Choroid plexus epithelial cell (primary cell): ENCODE measurements at regions not wholly inside any gene's neighbourhood (a gene's known extent, or its start where the extent isn't known, plus 50 kb on each side); places are given as distances from the start of the nearest gene placed in this dataset.

Source experiments
- DNase-seq: peaks from one replicate; pipeline ENCODE4 v3.0.0-alpha.2; 2010; ENCODE audit warnings: low read depth
- H3K4me3 ChIP-seq: 2 replicates; pipeline ENCODE4 v1.5.1; 2011; ENCODE audit warnings: low read depth, mild to moderate bottlenecking, control low read depth, low read length, moderate library complexity
- TF ChIP-seq, protein P1 (sequence below): conservative IDR thresholded peaks from 2 replicates; pipeline ENCODE4 v1.5.1; 2011; ENCODE audit warnings: low read depth, mild to moderate bottlenecking, control low read depth, inconsistent platforms, low read length, moderate library complexity

DNA sequence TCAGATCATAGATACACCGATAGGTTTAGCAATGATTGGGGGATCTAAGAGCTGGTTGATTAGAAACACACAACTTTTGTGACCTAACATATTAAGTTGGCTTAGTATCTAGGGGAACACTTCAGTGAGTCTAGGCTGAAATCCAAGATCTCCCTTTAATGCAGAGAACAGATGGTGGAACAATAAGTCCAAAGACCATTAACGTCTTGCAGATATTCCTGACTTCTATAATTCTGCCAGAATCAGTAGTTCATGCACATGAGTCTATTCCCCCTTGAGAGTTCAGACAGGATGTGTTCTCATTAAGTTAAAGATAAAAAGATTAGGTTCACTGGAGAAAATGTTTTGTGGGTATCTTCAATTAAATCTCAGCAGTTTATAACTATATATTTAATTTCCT, 506.5 kb downstream of the TSN start:
- TF ChIP-seq, protein P1, sequence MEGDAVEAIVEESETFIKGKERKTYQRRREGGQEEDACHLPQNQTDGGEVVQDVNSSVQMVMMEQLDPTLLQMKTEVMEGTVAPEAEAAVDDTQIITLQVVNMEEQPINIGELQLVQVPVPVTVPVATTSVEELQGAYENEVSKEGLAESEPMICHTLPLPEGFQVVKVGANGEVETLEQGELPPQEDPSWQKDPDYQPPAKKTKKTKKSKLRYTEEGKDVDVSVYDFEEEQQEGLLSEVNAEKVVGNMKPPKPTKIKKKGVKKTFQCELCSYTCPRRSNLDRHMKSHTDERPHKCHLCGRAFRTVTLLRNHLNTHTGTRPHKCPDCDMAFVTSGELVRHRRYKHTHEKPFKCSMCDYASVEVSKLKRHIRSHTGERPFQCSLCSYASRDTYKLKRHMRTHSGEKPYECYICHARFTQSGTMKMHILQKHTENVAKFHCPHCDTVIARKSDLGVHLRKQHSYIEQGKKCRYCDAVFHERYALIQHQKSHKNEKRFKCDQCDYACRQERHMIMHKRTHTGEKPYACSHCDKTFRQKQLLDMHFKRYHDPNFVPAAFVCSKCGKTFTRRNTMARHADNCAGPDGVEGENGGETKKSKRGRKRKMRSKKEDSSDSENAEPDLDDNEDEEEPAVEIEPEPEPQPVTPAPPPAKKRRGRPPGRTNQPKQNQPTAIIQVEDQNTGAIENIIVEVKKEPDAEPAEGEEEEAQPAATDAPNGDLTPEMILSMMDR, result no peak
- no peak overlapping the region for H3K4me3 ChIP-seq
- no peak for DNase-seq

DNA sequence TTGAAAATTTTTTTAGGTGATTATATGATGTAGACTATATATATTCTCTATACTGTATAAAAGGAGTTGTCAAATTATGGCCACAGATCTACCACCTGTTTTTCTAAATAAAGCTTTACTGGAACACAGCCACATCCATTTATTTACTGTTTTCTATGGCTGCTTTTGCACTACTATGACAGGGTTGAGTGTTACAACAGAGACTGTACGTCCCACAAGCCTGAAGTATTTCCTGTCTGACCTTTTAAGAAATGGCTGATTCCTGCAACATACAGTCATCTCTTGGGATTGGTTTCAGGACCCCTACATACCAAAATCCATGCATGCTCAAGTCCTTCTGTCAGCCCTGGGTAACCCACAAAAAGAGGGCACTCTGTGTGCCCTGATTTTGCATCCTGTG, 508.3 kb downstream of the TSN start:
- TF ChIP-seq, protein P1, result no peak
- no peak overlapping the region for H3K4me3 ChIP-seq
- no peak for DNase-seq

DNA sequence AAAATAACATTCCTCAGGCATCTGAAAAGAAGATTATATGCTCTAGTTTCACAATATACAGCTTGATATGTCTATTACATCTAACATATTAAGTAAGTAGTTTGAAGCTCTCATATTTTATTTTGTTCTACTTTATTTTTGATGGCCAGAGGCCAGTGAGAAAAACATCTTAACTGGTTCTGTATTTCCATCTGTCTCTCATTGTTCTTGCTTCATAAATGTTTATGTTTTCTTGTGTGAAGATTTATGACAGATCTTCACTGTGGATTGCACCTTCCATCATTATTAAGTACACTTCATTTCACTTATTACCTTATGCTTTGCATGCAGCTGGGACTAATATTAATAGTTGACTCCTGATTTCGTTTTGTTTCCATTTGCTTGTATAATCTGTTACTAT, 511.2 kb downstream of the TSN start:
- H3K4me3 ChIP-seq, result no peak overlapping the region
- TF ChIP-seq, protein P1, result no peak
- no peak for DNase-seq

DNA sequence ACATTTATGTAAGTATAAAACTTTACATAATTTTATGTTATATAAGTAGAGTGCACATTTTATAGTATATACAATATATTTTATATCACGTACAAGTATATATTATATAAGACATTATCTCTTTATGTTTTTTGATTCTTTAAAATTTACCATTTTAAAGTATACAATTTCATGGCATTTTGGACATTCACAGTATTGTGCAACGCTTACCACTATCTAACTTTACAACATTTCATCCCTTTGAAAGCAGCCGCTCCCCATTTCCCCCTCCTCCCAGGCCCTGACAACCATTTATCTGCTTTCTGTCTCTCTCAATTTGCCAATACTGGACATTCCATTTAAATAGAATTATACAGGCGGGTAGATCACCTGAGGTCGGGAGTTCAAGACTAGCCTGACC, 512.5 kb downstream of the TSN start:
- no peak overlapping the region for H3K4me3 ChIP-seq
- TF ChIP-seq, protein P1, result no peak
- DNase-seq, result no peak

DNA sequence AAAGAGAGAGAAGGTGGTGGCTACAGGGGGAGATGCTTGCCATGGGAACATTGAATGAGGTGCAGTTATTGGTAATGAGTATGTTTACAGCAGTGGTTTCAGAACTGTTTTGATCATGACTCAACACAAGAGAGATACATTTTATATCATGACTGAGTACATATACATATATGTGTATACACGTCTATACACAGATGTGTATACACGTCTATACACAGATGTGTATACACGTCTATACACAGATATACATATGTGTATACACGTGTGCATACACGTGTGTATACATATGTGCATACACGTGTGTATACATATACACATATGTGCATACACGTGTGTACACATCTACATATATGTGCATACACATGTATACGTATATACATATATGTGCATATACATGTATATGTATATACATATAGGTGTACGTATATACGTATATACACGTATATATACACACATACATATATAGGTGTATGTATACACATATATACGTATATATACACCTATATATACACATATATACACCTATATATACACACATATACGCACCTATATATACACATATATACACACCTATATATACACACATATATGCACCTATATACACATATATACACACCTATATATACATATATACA, 518.5 kb downstream of the TSN start:
- H3K4me3 ChIP-seq, result no peak overlapping the region
- DNase-seq, result no peak
- TF ChIP-seq, protein P1, result no peak

DNA sequence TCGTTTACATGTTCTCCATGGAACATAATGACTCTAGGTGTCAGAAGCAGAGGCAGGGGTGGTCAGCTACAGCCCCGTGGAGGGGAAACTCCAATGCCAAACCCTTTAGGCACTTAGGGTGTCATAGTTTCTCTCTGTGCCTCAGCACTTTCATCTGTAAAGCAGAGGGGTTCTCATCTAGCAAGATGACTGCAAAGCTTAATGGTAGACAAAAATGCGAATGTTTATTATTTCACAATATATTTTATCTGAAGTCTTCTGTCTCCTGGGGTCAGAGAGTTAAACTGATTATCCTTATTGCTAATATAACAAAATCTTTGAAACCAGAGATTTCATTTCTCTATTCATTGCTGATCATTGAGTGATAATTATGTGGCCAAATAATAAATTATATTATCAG, 522.5 kb downstream of the TSN start:
- TF ChIP-seq, protein P1, result no peak
- no peak overlapping the region for H3K4me3 ChIP-seq
- no peak for DNase-seq

DNA sequence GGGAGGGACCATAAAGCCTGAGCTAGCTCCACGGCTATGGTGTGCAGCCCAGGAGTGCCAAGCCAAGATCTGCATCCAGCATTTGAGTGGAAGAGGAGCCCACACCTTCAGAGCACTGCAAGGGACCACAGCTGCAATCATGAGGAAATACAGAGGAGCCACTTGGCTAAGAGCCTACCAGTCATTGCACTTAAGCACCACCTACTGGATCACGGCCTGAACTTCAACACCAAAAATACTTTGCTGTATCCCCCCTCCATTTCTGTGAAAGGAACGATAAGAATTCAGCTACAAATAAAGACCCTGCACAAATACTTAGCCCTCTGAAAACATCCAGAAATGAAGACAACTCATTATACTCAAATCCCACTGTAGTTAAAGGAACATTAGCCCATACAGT, 545.3 kb downstream of the TSN start:
- DNase-seq, result no peak
- no peak overlapping the region for H3K4me3 ChIP-seq
- TF ChIP-seq, protein P1, result no peak
